UCSD-AML1 (cell line): ENCODE measurements at regions not wholly inside any gene's neighbourhood (a gene's known extent, or its start where the extent isn't known, plus 50 kb on each side); places are given as distances from the start of the nearest gene placed in this dataset.

Experiments used
- DNase-seq: peaks from one replicate; lab custom pipeline; 2025; ENCODE audit not compliant: unreplicated experiment; lab: John Stamatoyannopoulos, UW

DNA sequence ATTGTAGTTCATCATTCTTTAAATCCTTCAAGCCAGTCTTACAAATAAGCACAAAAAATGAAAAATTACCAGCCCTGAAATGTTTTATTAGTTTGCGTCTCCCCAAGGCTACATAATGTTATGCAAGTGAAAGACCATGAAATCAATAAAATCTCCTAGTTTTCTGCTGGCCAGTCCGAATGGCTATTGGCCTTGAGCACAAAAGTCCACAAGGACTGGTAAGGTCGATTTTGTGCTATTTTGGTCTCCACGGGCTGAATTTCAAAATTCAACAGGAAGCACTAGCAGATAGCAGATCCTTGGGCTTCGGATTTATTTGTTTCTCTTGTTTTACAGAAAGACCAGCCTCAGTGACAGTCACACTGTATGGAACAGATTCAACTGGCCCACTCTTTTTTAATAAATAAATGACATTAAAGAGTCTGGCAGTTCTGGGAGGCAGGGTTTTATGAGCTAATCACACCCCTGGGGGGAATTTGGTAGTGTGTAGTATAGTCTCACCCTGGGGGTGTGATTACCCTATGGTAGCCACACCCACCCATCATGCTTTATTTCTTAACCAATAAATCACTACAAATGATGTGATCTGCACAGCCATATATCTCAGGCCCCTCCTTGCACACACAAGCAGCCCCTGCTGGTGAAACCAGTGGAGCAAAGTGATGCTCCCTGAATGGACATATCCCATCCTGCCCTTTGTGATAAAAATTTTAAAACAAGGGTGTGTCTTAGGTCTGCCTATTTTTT lies 51.1 kb upstream of the TMEM33 start:
- no peak for DNase-seq

GRCh38 chr4:41882625-41883347 lies 52.4 kb upstream of the TMEM33 start:
- DNase-seq: peak; percentile 33

GRCh38 chr4:41881981-41882624 lies 53.1 kb upstream of the TMEM33 start:
- no peak for DNase-seq

DNA sequence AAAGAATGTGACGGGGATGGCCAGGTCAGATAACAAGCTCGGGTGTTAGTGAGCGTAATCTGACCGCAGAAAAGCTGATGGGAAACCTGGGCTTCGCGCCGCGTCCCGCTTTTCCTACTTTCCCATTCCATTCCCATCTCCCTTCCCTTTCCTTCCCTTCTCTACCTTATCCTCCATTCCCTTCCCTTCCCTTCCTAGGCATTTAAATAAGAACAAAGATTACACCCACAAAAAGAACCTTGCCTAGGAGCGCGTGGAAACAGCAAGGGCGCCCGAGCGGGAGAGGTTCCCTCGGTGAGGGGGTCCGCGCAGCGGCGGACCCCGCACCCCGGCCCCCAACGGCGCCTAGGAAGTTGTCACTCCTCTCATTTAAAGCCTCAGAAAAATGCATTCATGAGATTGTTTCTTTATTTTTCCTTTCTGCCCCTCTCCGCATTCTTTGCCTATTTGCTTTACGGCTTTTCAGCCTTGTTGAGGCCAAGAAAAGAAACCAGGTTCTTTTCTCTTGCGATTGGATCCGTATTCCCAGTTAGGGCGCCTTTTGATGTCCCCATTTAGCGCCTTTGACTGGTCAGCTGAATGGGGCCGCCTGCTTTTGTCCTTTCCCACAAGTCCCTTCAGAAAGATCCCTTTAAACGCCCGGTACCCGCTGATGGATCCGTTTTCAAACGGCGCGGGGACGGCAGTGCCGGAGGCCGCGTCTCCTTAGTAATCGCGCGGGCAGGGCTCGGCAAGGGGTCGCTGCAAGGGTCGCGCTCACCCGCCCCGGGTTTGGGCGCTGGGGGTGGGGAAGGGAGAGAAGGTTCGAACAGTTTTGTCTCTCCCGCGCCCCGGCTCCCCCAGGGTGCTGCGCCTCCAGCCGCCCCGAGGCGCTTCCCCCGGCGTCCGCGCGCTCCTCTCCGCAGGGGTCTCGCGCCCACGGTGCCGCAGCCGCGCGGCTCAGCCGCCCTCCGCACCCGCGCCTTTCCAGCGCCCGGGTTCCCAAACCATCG lies 54.1 kb upstream of the TMEM33 start:
- DNase-seq: no peak

GRCh38 chr4:41880022-41880837 lies 55.0 kb upstream of the TMEM33 start:
- no peak for DNase-seq

- DNase-seq: no peak
Measured at GRCh38 chr4:41879552-41879951, 55.7 kb upstream of the TMEM33 start.

GRCh38 chr4:41878991-41879491 lies 56.2 kb upstream of the TMEM33 start:
- no peak for DNase-seq

DNA sequence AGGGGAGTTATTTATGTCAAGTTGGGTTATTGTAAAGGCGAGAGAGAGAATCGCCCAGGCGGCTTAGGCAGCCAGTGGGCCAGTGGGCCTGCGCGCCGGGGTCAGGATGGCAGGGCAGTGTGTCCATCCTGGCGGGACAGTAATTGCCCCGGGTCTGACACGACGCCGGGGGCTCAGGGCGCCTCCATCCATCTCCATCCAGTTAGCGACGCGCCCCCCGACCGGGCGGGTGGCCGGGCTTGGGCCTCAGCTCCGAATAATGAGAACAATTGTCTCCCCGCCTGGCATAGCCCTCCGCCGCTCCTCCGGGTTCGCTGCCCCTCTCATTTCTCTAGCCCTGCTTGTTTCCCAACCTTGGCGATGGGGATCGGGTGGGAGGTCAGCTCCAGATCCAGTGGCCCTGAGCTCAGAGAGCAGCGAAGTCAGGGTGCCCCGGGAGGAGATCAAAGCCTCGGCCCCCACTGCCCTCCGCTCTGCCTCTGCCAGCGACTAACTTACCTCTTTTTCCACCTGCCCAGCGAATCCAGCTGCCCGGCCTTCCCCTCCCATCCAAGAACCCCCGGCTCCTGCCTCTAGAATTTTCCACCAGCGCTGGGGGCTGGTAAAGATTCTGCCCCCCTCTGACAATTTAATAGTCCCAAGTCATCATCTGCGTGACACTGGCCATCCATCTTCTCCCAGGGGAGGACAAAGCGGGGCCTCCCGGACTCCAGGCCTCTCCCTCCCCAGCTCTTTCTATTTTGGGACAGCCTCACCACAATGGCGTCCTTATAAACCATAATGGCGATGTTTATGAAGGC lies 56.9 kb upstream of the TMEM33 start:
- no peak for DNase-seq

GRCh38 chr4:41877020-41877796 lies 58.0 kb upstream of the TMEM33 start:
- DNase-seq: no peak

- no peak for DNase-seq
Measured at GRCh38 chr4:41874873-41875272, 60.4 kb upstream of the TMEM33 start.

DNA sequence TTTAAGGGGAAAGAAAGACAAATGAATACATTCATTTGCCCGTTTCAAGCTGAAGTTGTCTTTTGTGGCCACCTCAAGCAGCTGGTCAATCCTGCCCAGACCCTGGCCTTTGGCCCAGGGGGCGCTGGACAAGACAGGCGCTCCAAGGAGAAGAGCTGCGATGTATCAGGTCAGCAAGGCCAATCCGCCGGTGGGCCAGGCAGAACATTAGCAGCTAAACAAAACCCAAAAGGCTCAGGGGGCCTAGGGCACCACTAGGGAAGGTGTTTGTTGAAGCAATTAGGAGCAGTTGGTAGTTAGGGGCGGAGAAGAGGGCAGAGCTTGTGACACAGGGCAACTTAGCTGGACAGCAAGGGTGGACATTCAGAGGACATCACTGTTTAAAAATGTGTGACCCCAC lies 60.8 kb upstream of the TMEM33 start:
- no peak for DNase-seq

DNA sequence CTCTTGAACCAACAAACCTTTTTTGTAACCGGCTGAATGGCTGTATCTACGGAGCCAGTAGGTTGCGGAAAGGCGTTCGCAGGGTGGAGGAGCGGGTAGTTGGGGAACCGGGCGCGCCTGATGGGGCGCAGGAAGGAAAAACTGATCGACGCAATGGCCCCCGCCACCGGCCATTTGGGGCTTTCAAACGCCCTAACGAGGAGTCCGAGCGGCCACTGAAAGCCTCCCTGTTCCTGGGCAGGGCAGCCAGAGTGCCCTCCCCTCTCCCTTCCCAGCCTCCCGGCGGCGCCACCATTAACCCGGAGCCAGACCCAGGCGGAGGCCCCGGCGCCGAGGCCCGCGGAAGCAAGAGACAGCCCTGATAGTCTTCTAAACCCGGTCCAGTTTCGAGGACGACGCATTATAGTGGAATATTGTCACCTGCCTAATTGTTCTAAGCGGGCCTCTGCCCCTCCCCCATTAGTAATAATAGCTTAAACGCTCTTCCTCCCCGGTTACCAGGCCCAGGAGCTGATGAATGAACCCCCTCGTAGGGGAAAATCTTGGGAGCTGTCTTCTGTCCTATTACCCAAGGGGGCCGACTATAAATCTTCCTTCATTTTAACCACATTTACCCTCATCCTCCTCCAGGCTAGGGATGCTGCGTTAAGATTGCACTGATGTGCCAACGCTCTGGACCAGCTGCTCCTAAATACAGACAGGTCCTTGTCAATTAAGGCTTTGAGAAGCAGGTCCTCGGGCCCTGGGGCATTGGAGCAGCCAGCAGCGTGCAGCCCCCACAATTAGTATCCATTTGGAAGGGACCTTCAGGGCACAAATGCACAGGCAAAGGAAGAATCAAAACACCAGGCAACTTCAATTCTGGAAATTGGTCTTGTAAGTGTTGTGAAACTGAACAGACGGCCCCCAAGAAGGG lies 61.6 kb upstream of the TMEM33 start:
- no peak for DNase-seq

GRCh38 chr4:41870035-41870434 lies 65.2 kb upstream of the TMEM33 start:
- DNase-seq: no peak

- DNase-seq: no peak
Measured at GRCh38 chr4:41866799-41867677, 68.2 kb upstream of the TMEM33 start.

DNA sequence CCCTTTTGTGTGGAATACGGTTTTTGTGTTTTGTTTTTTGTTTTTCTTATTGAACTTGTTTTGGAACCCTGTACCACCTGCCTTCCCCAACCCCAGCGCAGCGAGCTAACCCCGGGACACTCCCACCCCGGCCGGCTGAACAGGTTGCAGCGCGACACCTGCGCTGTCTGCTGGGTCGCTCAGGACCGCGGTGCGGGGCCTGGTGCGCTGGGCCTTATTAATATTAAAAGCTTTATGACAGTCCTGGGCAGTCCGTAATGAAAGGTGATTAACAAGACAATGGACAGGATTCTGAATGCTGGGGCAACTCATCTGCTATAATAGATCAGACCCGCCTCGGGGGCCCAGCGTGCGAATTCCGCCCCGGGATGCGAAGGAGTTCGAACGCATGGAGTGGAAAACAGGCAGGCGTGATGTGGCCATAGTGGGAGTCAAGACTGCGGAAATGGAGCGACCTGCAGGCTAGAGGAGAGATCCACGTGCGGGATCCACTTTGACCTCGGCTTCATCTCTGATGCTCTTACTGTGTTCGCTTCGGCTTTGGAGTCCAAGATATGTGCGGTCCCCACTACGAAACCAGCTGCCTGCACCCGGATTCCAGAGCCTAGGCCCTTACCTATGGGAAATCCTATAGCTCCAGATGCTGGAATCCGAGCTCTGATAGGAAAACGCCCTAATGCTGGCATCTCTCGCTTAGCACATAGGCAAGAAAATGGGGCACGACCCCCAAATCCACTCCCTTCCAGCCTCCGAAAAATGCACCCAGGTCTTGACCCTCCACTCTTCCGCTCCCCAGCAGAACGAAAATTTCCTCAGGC lies 69.0 kb upstream of the TMEM33 start:
- no peak for DNase-seq
